ENCODE measurements at regions not wholly inside any gene's neighbourhood (a gene's known extent, or its start where the extent isn't known, plus 50 kb on each side); places are given as distances from the start of the nearest gene placed in this dataset.

GRCh38 chr16:35642322-35642835, 2183.0 kb downstream of the TP53TG3F start:
- Histone ChIP-seq H3K36me3 (ENCODE audit: control insufficient read depth, insufficient read depth, low read length) (no peaks in the 10 kb centered on the region), H3K9ac (ENCODE audit: insufficient read depth in 1 of 2, low read depth in 2 of 2, low read length in 2 of 2) (no peak overlapping the region), H3K9me3 (replicated peaks; ENCODE audit: control insufficient read depth, insufficient read depth, low read depth, low read length) (no peaks in the 10 kb centered on the region; the same call in 1 of the 2 replicates), H3K79me2 (ENCODE audit: control insufficient read depth, insufficient read depth, low read length) (no peaks in the 10 kb centered on the region), H3K27ac (ENCODE audit: extremely low read depth, low read depth, low read length) (no peak overlapping the region), H3K27me3 (ENCODE audit: control insufficient read depth in 2 of 2, insufficient read depth in 2 of 2, low read length in 2 of 2) (no peaks in the 10 kb centered on the region), H3K4me3 (no peak overlapping the region), H3K9me1 (ENCODE audit: control insufficient read depth, insufficient read depth, low read length) (no peaks in the 10 kb centered on the region), H3K4me2 (ENCODE audit: insufficient read depth, low read length) (no peak overlapping the region), H4K20me1 (replicated peaks; ENCODE audit: control insufficient read depth, insufficient read depth, low read length) (no peaks in the 10 kb centered on the region), H2AFZ (ENCODE audit: low read depth, low read length) (no peak overlapping the region), H3K4me1 (replicated peaks in 1 of 2; ENCODE audit: control insufficient read depth in 2 of 2, insufficient read depth in 2 of 2, low read length in 2 of 2) (no peaks in the 10 kb centered on the region)
- in situ Hi-C loops (cut with MboI): no loop called here
- WGBS (ENCODE audit: insufficient coverage, low coverage, missing lambda C conversion rate): 2% methylated on average over 4 of the region's 4 CpGs
- DNase-seq (ENCODE audit: extremely low read depth in 1 of 4, low spot score in 3 of 4) (no peak), ATAC-seq (no peak), FAIRE-seq (no peak)
- ChIA-PET POLR2A (no interaction called here), CTCF (ENCODE audit: low intra/inter-chr PET ratio) (no interaction called here)
- intact Hi-C loops (cut with micrococcal nuclease): no loop called here
- BruUV-seq (replicated peaks): no TSS peak
- TF ChIP-seq FIP1L1 (IDR thresholded peaks at IDR 0.05; ENCODE audit: low read depth, low read length, poor library complexity, severe bottlenecking) (no peak), DNMT1 (IDR thresholded peaks at IDR 0.05) (no peak), BRD4 (IDR thresholded peaks at IDR 0.05) (no peak), ZBED1 (IDR thresholded peaks at IDR 0.05) (no peak), ZNF124 (CRISPR knock-in tag; IDR thresholded peaks at IDR 0.05) (no peak), CREB1 (IDR thresholded peaks at IDR 0.05) (no peak), CREB1 (CRISPR knock-in tag; IDR thresholded peaks at IDR 0.05) (no peak), NEUROD1 (IDR thresholded peaks at IDR 0.05; ENCODE audit: borderline replicate concordance, low read depth, low read length, partially characterized antibody) (no peak), MLLT1 (IDR thresholded peaks at IDR 0.05) (no peak), JUNB (CRISPR knock-in tag; conservative IDR thresholded peaks at IDR 0.05) (no peak), SRSF9 (IDR thresholded peaks at IDR 0.05; ENCODE audit: borderline replicate concordance, low read depth, low read length) (no peak)

All from K562 (cell line).